GM12892 (cell line): ENCODE measurements at regions not wholly inside any gene's neighbourhood (a gene's known extent, or its start where the extent isn't known, plus 50 kb on each side); places are given as distances from the start of the nearest gene placed in this dataset.

Experiments used
- POLR2A ChIP-seq: IDR thresholded peaks from 2 replicates; pipeline ENCODE4 v1.6.1; 2011; ENCODE audit warnings: low read depth, low read length, control low read depth
- POLR2AphosphoS5 ChIP-seq: IDR thresholded peaks from 2 replicates; pipeline ENCODE4 v1.6.1; 2011; ENCODE audit warnings: low read depth, low read length, control low read depth
- TAF1 ChIP-seq: IDR thresholded peaks from 2 replicates; pipeline ENCODE4 v1.6.1; 2011; ENCODE audit warnings: low read depth, mild to moderate bottlenecking, control low read depth, low read length, borderline replicate concordance

DNA sequence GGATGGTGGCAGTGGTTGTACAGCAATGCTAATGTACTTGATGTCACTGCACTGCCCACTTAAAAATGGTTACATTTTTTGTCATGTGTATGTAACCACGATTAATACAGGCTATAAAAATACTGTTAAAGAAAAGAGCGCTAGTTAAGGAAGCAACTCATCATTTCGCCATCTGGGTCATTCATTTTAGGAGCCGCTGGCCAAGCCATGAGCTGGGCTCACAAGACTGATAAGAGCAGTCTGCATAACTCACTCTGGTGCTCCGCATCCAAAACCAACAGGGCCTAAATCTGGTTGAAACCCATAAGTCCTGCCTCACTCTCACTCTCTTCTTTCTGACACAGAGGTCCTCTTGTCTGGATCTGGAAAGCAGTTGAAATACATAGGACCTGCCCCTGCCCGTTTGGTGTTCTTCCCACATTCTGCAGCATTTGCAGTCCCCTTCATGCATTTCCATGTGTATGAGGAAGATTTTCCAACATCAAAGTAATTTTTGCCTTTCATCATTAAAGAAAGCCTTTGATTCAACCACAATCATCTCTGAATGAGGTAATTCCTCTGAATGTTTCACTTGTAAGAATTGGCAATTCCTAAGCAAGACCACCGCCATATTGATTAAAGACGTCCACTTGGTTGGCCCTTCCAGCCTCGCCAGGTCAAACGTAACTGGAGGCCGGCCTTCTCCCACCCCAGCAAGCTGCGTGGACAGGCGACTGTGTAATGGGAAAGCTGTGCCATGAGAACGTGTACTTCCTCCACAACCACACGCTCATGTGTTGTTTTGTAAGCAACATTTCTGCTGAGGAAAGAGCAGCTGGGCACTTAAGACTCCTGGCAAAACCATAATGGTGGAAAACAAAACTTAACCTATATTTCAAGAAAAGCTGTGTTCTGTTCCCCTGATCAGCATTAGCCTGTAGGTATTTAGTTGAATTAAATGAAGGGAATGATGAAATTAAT is 112.2 kb downstream of the VAPA start:
- TF ChIP-seq POLR2A: no peak
- no peak for TF ChIP-seq POLR2AphosphoS5
- no peak for TF ChIP-seq TAF1
